GM23338 (cell line): ENCODE measurements at regions not wholly inside any gene's neighbourhood (a gene's known extent, or its start where the extent isn't known, plus 50 kb on each side); places are given as distances from the start of the nearest gene placed in this dataset.

Experiments
- CTCF ChIP-seq, 2 experiments: fragments of 200-600 bp in 1 of 2; sonication (generic) in 1 of 2; conservative IDR thresholded peaks; 2 replicates each; pipeline versions ENCODE4 v1.5.1 to v1.6.1; 2016 to 2017; ENCODE audit warnings: antibody characterized with exemption in 2 of 2, low read depth in 2 of 2, mild to moderate bottlenecking in 2 of 2, moderate library complexity in 1 of 2
- EZH2 ChIP-seq: fragments of 200-600 bp; sonication (generic); IDR thresholded peaks from one replicate; pipeline ENCODE4 v1.8.0; 2017; ENCODE audit warnings: antibody characterized with exemption, mild to moderate bottlenecking, low read depth; ENCODE audit not compliant: unreplicated experiment
- POLR2AphosphoS5 ChIP-seq: IDR thresholded peaks from 2 replicates; pipeline ENCODE4 v1.6.1; 2016; ENCODE audit warnings: antibody characterized with exemption, low read depth
- ZNF331 ChIP-seq: fragments of 250-450 bp; sonication (Bioruptor Pico); IDR thresholded peaks from 2 replicates; pipeline ENCODE4 v1.5.0; 2020; ENCODE audit warnings: low read depth, mild to moderate bottlenecking, moderate library complexity

DNA sequence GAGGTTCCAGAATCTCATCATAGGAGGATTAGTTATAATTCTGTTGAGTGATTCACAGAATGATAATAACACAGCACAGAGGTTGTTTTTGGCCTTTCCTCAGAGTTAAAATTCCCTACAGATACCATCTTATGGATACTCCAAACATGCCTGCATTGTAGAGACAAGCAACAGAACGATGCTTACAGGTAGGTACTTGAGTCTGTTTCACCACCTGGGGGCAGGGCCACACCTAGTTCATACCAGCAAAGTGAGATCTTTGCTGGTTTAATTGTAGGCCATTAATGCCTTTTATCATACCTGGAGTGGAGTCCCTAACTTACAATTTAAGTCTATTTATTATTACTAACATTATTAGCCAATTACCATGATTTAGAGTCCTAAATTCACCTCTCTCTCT, 416.5 kb upstream of the TLE4 start:
- TF ChIP-seq CTCF (conservative IDR thresholded peaks at IDR 0.05; ENCODE audit: low read depth in 2 of 2) (peak; percentile 45 to 75), EZH2 (no peak), POLR2AphosphoS5 (no peak), ZNF331 (CRISPR knock-in tag) (no peak)
